LoVo (cell line): ENCODE measurements at regions not wholly inside any gene's neighbourhood (a gene's known extent, or its start where the extent isn't known, plus 50 kb on each side); places are given as distances from the start of the nearest gene placed in this dataset.
"Not testable (repeated sequence)": the region's sequence is repeated elsewhere in the genome, so short reads cannot be mapped to it uniquely, and the experiment has no call there.

Experiments
- DNase-seq: peaks from one replicate; pipeline ENCODE4 v3.0.0-alpha.2; 2016; ENCODE audit warnings: low spot score

DNA sequence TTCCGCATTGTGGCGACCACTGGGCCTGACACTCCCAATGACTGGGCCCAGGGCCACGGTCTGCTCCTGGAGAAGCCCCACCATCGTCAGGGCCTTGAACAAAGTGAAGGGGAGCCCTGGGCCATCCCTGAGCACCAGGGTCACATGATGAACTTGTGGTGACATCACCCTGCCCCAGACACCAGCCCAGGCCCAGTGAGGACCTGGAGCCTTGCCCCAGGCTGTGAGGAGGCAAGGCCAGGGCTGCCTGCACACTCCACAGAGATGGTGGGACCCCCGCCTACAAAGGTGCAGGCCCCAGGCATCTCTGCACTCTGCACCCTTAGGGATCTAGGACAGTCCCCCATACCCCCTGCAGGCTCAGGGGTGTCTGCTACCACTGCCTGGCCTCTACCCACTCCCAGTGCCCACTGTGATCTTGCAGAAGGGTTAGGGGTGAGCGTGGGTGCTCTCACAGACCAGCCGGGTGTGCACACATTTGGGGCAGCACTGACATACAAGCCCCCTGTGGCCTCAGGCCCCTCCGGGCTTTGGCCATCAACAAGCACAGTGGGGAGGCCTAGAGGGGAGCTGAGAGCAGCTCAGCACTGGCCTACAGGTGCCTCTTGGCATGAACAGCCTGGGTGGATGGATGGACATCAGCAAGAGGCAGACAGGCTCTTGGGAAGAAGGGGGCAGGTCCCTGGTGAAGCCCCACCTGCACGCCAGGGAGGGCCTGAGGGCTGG is 624.0 kb upstream of the LRRTM4 start:
- DNase-seq: no peak

DNA sequence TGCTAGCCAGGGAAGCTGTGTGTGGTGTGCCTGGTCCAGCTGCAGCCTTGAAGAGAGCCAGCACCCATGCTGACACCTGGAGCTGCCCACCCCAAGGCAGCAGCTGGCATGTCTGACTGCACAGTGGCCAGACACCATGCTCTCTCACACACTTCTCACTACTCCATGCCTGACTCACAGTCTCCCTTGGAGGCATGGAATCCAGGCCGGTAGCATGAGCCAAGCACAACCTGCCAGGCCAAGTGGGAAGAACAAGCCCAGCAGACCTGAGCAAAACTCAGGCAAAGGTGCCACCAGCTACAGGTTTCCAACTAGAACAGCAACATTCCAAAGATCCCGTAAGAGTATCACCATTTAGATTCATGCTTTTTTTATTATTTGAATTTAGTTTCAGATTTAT is 625.3 kb upstream of the LRRTM4 start:
- DNase-seq: no peak

GRCh38 chr2:78154586-78154985 is 632.4 kb upstream of the LRRTM4 start:
- no peak for DNase-seq

DNA sequence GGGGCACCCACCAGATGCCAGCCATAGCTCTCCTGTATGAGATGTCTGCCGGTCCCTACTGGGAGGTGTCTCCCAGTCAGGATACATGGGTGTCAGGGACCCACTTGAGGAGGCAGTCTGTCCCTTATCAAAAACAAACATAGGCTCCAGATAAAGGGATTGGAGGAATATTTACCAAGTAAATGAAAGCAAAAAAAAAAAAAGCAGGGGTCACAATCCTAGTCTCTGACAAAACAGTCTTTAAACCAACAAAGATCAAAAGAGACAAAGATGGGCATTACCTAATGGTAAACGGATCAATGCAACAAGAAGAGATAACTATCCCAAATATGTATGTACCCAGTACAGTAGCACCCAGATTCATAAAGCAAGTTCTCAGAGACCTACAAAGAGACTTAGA is 640.0 kb upstream of the LRRTM4 start:
- DNase-seq: no peak

GRCh38 chr2:78172157-78172556 is 650.0 kb upstream of the LRRTM4 start:
- DNase-seq: not testable (repeated sequence)

- DNase-seq: no peak
Measured at GRCh38 chr2:78175645-78176044, 653.5 kb upstream of the LRRTM4 start.

- DNase-seq: no peak
Measured at GRCh38 chr2:78201064-78201575, 678.9 kb upstream of the LRRTM4 start.

- DNase-seq: no peak
Measured at GRCh38 chr2:78202366-78202765, 680.2 kb upstream of the LRRTM4 start.

- DNase-seq: no peak
Measured at GRCh38 chr2:78202986-78203670, 681.0 kb upstream of the LRRTM4 start.

DNA sequence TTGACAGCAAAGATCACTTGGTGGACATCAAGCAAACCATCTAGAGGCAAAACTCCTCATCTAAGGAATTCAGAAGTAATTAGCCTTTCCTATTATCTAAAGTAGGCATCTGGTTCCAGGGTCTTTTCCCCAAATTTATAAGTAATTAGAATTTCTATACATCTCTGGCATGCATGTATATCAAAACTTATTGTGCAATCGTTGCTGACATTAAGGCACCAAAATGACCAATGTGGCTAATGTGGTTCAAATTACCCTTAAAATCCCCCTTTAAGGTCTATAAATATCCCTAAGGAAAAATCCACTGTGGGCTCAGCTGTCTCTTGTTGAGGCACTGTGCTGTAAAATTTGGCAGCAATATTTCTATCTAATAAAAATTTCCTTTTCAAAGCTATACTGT is 695.9 kb upstream of the LRRTM4 start:
- DNase-seq: no peak

DNA sequence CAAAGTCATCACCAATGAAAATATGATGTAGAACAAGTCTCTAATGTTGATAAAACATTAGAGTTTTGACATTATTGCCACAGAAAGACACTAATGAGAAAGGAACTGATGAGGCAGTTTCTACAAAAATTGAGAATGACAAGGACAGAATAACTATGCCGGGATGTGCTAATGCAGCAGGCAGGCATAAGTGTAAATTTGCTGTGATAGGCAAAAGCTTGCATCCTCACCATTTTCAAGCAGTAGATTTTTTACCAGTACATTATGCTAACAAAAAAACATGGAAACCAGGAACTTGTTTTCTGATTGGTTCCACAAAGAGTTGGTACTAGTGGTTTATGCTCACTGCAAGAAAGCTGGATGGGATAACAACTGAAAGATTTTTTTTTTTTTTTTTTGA is 715.5 kb upstream of the LRRTM4 start:
- DNase-seq: no peak

DNA sequence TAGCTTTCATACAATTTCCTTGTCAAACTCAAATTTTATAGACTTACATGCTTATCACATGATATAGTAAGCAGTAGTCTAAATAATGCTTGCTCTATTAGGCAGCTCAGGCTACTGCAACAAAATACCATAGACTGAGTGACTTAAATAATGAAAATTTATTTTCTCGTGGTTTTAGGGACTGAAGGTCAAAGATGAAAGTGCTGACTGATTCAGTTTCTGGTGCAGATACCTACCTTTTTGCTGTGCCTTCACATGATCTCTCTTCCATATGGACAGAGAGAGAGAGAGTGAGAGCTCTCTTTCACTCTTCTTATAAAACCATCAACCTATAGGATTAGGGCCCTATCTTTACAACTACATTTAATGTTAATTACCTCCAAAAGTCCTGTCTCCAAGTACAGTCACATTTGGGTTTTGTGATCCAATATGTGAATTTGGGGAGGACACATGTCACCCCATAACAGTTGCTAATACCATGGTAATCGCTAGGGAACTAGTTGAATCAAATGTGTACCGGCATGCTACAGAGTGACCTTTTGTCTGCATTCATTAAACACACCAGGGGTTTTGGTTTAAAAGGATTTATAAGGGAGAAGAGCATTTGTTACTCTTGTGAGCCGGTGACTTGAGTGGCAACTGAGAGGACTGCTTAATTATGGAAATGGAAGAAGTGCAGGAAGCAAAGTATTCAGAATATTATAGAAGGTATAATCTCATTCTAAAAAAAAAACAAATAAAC is 723.4 kb upstream of the LRRTM4 start:
- no peak for DNase-seq

DNA sequence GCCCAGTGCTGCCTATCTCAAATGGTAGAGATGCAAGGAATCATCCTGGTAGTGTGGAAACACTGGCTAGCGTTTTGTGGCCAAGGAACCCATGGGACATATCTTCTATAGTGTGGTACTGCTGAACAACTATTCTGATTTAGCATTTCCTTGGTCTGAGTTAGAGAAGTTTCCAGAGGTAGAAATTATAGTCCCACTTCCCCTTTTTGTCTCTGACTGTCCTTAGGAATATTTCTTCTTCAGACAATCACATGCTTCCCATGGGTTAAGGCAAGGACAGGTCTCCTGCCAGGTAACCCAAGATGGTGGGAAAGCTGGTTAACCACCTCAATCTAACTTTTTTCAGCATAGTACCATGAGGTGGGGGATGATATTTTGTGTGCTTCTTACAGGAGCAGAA is 729.5 kb upstream of the LRRTM4 start:
- no peak for DNase-seq

GRCh38 chr2:78260861-78261260 is 738.7 kb upstream of the LRRTM4 start:
- no peak for DNase-seq

- no peak for DNase-seq
Measured at GRCh38 chr2:78261454-78261853, 739.3 kb upstream of the LRRTM4 start.

DNA sequence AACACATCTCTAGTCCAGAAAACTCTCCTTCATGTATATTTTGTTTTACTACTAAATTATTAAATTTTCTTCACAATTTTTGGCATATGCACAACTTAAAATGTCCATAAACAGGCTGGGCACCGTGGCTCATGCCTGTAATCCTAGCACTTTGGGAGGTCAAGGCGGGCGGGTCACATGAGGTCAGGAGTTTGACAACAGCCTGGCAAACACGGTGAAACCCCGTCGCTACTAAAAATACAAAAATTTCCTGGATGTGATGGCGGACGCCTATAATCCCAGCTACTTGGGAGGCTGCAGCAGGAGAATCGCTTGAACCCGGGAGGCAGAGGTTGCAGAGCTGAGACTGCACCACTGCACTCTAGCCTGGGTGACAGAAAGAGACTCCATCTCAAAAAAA is 739.9 kb upstream of the LRRTM4 start:
- DNase-seq: not testable (repeated sequence)

GRCh38 chr2:78262713-78263375 is 740.7 kb upstream of the LRRTM4 start:
- no peak for DNase-seq

- DNase-seq: no peak
Measured at GRCh38 chr2:78263571-78263970, 741.4 kb upstream of the LRRTM4 start.

DNA sequence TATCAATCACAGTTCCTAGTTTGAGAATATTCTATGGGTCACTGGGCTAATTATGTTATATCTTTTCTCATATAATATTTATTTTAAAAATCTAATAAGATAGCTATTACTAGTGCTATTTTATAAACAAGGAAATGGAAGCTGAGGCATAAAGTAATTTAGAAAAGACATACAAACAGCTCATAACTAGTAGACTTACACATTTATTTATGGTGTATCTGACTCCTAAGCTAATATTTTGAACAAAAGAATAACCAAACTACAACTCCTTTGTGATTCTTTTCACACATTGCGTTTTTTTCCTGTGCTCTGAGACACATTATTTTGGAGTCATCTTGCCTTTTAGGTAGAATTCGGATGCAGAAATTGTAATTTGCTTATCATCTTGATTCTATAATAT is 742.0 kb upstream of the LRRTM4 start:
- DNase-seq: no peak

DNA sequence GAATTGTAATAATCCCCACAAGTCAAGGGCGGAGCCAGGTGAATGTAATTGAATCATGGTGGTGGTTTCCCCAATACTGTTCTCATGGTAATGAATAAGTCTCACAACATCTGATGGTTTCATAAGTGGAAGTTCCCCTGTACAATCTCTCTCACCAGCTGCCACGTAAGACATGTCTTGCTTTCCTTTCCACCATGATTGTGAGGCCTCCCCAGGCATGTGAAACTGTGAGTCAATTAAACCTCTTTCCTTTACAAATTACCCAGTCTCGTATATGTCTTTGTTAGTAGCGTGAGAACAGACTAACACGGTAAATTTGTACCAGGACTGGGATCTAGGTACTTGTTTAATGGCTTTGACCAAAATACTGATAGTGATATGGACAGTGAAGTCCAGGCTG is 744.3 kb upstream of the REG3G start:
- no peak for DNase-seq

- DNase-seq: no peak
Measured at GRCh38 chr2:78290581-78291214, 734.8 kb upstream of the REG3G start.

GRCh38 chr2:78293768-78294167 is 731.7 kb upstream of the REG3G start:
- no peak for DNase-seq
